GM12892 (cell line): ENCODE measurements at regions not wholly inside any gene's neighbourhood (a gene's known extent, or its start where the extent isn't known, plus 50 kb on each side); places are given as distances from the start of the nearest gene placed in this dataset.

Source experiments
- POLR2A ChIP-seq: IDR thresholded peaks from 2 replicates; pipeline ENCODE4 v1.6.1; 2011; ENCODE audit warnings: low read depth, low read length, control low read depth
- POLR2AphosphoS5 ChIP-seq: IDR thresholded peaks from 2 replicates; pipeline ENCODE4 v1.6.1; 2011; ENCODE audit warnings: low read depth, low read length, control low read depth

- TF ChIP-seq POLR2A (no peak), POLR2AphosphoS5 (no peak)
Measured at GRCh38 chr7:112571852-112572607, 91.2 kb downstream of the LSMEM1 start.
